ENCODE measurements at regions not wholly inside any gene's neighbourhood (a gene's known extent, or its start where the extent isn't known, plus 50 kb on each side); places are given as distances from the start of the nearest gene placed in this dataset.

- no peak for TF ChIP-seq CTCF (IDR thresholded peaks at IDR 0.05)
- no peak for TF ChIP-seq POLR2AphosphoS5 (IDR thresholded peaks at IDR 0.05)
- no peak for TF ChIP-seq POLR2A (IDR thresholded peaks at IDR 0.05)
Observed at GRCh38 chr14:85281921-85282320, 248.0 kb upstream of the FLRT2 start.

Data from transverse colon (tissue), 4 donors.